ENCODE measurements at regions not wholly inside any gene's neighbourhood (a gene's known extent, or its start where the extent isn't known, plus 50 kb on each side); places are given as distances from the start of the nearest gene placed in this dataset.
"Not testable (repeated sequence)": the region's sequence is repeated elsewhere in the genome, so short reads cannot be mapped to it uniquely, and the experiment has no call there.

GRCh38 chr6:14887986-14888574 is 357.8 kb upstream of the JARID2 start:
- no peak for DNase-seq
- no peaks in the 10 kb centered on the region for H3K27me3 ChIP-seq
- no peaks in the 10 kb centered on the region for H3K9me3 ChIP-seq
- no peaks in the 10 kb centered on the region for H3K36me3 ChIP-seq
- H3K4me1 ChIP-seq, result no peaks in the 10 kb centered on the region
- intact Hi-C loops (cut with DNase I), result no loop called here
- TF ChIP-seq CTCF (IDR thresholded peaks at IDR 0.05) (no peak), EP300 (IDR thresholded peaks at IDR 0.05) (no peak), POLR2A (IDR thresholded peaks at IDR 0.05) (no peak), POLR2AphosphoS5 (IDR thresholded peaks at IDR 0.05) (no peak)
- 97 to 99% methylated on average over 5 of the region's 5 CpGs for WGBS, 2 donors
- no peak overlapping the region for H3K4me3 ChIP-seq
- H3K27ac ChIP-seq, result no peak overlapping the region

- WGBS, 2 donors, result 94 to 95% methylated on average over 4 of the region's 4 CpGs
- Histone ChIP-seq H3K9me3 (no peaks in the 10 kb centered on the region), H3K27ac (no peak overlapping the region), H3K36me3 (no peaks in the 10 kb centered on the region), H3K4me3 (no peak overlapping the region), H3K4me1 (no peaks in the 10 kb centered on the region), H3K27me3 (no peaks in the 10 kb centered on the region)
- no peak for TF ChIP-seq POLR2AphosphoS5 (IDR thresholded peaks at IDR 0.05)
- no peak for TF ChIP-seq EP300 (IDR thresholded peaks at IDR 0.05)
- DNase-seq, result no peak
- intact Hi-C loops (cut with DNase I), result no loop called here
Measured at GRCh38 chr6:14888575-14889000, 357.3 kb upstream of the JARID2 start.

GRCh38 chr6:14889188-14889587 is 356.7 kb upstream of the JARID2 start:
- no peak for DNase-seq
- no peak for TF ChIP-seq CTCF (IDR thresholded peaks at IDR 0.05)
- TF ChIP-seq EP300 (IDR thresholded peaks at IDR 0.05), result no peak
- no peak for TF ChIP-seq POLR2AphosphoS5 (IDR thresholded peaks at IDR 0.05)
- intact Hi-C loops (cut with DNase I), result no loop called here

GRCh38 chr6:14889611-14890593 is 356.0 kb upstream of the JARID2 start:
- WGBS, 2 donors, result 35 to 69% methylated on average over 17 of the region's 17 CpGs
- TF ChIP-seq CTCF (IDR thresholded peaks at IDR 0.05), result no peak
- TF ChIP-seq POLR2A (IDR thresholded peaks at IDR 0.05), result no peak
- no peak for TF ChIP-seq EP300 (IDR thresholded peaks at IDR 0.05)
- TF ChIP-seq POLR2AphosphoS5 (IDR thresholded peaks at IDR 0.05), result no peak
- H3K27ac ChIP-seq, result no peak overlapping the region
- DNase-seq, result no peak
- H3K4me1 ChIP-seq, result no peaks in the 10 kb centered on the region
- intact Hi-C loops (cut with DNase I), result no loop called here
- H3K27me3 ChIP-seq, result no peaks in the 10 kb centered on the region
- H3K36me3 ChIP-seq, result no peaks in the 10 kb centered on the region
- no peak overlapping the region for H3K4me3 ChIP-seq
- H3K9me3 ChIP-seq, result no peaks in the 10 kb centered on the region

More at GRCh38 chr6:14889188-14889587, 356.7 kb upstream of the JARID2 start:
- no peaks in the 10 kb centered on the region for H3K4me1 ChIP-seq
- no peaks in the 10 kb centered on the region for H3K36me3 ChIP-seq
- no peaks in the 10 kb centered on the region for H3K27me3 ChIP-seq
- H3K4me3 ChIP-seq, result no peak overlapping the region
- H3K27ac ChIP-seq, result no peak overlapping the region
- 40 to 70% methylated on average over 2 of the region's 2 CpGs for WGBS, 2 donors
- no peaks in the 10 kb centered on the region for H3K9me3 ChIP-seq

- H3K4me1 ChIP-seq; H3K27ac ChIP-seq; H3K4me3 ChIP-seq; DNase-seq; H3K36me3 ChIP-seq; H3K27me3 ChIP-seq; intact Hi-C loops (cut with DNase I); H3K9me3 ChIP-seq: not testable (repeated sequence)
- 78 to 83% methylated on average over 9 of the region's 9 CpGs for WGBS, 2 donors
Measured at GRCh38 chr6:14891820-14892375, 354.0 kb upstream of the JARID2 start.

Data from sigmoid colon (tissue), 6 donors.